Stimulated activated naive CD4-positive, alpha-beta T cell (primary cell): ENCODE measurements at regions not wholly inside any gene's neighbourhood (a gene's known extent, or its start where the extent isn't known, plus 50 kb on each side); places are given as distances from the start of the nearest gene placed in this dataset.
"Not testable (repeated sequence)": the region's sequence is repeated elsewhere in the genome, so short reads cannot be mapped to it uniquely, and the experiment has no call there.

ENCODE experiments used
- DNase-seq, 6 experiments: peaks; one replicate each; lab custom pipeline; 2025; lab: John Stamatoyannopoulos, UW

DNA sequence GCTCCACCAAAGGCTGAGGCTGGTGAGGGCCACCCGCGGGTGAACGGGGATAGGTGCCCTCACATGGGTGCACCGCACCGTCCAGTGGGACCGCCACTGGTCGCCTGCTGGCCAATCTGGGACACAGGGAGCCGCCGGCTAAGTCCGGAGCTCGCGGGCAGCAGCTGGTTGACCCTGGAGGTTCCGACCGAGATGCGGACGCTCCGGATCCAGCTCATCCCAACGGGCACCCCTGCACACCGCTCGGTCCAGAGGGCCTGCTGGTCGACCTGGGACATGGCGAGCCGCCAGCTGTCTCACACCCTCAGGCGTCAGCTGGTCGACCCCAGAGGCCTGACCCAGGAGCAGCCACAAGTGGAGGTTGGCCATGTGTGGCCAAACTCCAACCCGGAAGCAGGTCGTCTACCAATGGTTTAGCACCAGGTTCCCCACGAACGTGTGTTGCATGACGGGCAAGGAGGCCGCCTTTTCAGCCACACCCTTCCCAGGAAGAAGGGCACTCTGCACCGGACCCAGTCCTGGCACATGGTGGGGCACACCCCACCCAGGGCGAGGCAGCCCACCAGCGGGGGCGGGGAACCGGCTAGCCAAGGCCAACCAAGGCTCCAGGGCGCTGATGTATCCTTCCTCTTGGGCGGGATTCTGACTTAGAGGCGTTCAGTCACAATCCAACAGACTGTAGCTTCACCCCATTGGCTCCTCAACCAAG, 746.0 kb upstream of the DEFB115 start:
- no peak for DNase-seq

DNA sequence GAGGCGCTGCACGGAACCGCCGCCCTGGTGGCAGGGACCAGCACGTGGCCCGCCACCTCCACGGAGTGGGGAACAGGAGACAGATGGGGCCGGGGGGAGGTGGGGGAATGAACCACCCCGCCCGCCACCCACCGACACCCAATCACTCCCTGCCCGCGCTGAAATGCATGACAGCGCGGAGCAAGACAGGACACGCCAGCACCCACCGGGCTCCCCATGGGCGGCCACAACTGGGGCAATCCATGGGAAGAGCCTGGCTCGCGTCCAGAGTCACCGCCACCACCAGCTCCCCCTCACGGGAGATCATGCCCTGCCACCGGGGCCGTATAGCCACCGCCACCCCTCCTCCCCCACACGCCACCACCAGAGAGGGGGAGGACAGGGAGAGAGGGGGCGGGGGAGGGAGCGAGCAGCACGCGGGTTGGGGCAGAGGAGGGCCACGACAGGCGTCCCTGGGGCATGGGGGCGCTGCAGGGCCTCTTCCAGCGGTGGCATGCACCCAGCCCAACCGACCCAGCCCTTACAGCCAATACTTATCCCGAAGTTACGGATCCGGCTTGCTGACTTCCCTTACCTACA, 744.3 kb upstream of the DEFB115 start:
- DNase-seq = no peak

DNA sequence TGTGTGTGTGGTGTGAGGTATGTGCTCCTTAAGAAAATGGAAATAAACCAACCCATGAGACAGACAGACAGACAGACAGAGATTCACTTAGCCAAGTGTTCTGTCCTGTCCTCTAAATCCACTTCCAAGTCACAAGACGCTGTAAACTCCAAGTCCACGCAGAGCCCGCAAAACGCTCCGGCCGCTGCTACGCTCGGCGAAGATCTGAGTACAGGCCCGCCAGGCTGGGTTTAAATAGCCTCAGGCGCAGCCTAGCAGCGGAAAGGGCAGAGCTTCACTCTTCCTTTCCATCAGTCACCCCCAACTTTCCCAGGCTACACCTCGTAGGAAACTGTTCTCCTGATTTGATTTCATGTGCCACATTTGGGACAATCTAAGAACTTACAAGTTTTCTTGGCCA, 741.5 kb upstream of the DEFB115 start:
- DNase-seq = not testable (repeated sequence)

DNA sequence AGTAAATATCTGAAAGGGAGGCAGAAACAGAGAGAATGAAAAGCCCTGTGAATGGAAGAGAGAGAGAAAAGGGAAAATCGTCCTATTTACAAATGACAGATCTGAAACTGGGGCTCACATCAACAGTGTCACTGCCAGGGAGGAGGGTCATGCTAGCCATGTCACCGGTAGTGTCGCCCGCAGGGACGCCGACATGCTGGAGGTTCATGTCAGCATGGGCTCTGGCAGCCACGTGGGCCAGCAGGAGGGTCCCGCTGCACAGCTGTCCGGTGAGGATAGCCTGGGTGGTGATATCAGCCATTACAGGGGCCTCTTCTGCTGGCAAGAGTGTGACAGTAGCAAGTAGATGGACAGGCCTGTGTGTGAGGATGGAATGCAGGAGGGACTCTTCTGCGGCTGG, 738.6 kb upstream of the DEFB115 start:
- not testable (repeated sequence) for DNase-seq

DNA sequence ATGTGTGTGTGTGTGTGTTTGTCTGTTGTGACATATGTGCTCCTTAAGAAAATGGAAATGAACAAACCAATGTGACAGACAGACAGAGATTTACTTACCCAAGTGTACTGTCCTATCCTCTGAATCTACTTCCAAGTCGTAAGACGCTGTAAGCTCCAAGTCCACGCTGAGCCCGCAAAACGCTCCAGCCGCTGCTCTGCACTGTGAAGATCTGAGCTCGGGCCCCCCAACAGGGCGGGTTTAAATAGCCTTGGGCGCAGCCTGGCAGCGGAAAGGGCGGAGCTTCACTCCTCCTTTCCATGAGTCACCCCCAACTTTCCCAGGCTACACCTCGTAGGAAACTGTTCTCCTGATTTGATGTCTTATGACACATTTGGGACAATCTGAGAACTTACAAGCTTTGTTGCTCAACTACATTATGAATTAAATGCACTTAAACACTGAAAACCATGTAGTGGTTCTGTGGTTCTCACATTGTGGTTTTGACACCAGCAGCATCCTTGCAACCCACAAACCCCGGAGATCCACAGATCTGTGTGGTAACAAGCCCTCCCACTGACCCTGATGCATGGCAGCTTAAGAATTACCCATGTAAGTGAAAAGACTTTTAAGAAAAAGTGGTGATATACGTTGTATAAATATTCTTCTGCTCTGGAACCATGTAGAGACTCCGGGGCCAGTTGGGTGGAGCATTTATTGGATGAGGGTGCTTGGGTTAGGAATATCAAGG, 735.6 kb upstream of the DEFB115 start:
- not testable (repeated sequence) for DNase-seq

DNA sequence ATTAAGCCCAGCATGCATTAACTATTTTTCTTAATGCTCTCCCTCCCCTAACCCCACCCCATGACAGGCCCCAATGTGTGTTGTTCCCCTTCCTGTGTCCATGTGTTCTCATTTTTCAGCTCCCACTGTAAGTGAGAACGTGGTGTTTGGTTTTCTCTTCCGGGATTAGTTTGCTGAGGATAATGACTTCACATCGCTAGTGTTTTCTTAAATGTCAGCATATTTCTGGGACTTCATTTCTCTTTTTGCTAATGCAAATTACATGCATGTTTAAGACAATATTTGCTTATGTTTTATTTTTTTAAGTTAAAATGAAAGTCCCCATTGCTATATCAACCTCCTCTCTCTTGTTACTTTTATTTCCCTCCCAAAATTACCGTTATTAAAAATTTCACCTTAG, 733.3 kb upstream of the DEFB115 start:
- DNase-seq = not testable (repeated sequence)

DNA sequence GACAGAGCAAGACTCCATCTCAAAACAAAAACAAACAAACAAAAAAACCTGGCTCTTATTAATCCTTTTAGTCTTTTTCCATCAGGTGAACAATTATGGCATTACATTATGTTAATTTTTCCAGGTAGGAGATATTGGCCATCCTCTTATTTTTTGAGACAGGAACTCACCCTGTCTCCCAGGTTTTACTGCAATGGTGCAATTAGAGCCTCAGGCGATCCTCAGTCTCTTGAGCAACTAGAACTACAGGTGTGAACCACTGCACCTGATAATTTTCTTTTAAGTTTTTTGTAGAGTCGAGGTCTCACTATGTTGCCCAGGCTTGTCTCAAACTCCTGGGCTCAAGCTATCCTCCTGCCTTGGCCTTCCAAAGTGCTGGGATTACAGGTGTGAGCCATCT, 732.7 kb upstream of the DEFB115 start:
- DNase-seq = not testable (repeated sequence)

DNA sequence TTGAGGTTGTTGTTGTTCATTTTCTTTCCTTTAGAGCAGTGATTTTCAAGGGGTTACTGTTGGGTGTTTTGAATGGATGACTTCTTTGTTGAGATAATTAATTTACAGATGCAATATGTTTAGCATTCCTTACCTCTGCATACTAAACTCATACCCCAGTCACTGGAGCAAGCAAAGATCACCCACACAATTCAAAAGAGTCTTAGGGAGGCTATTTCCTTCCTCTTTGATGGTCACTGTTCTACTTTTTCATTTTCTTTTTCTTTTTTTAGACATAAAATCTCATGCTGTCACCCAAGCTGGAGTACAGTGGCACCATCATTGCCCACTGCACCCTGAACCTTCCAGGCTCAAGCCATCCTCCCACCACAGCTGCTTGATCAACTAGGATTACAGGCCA, 723.8 kb upstream of the DEFB115 start:
- not testable (repeated sequence) for DNase-seq

DNA sequence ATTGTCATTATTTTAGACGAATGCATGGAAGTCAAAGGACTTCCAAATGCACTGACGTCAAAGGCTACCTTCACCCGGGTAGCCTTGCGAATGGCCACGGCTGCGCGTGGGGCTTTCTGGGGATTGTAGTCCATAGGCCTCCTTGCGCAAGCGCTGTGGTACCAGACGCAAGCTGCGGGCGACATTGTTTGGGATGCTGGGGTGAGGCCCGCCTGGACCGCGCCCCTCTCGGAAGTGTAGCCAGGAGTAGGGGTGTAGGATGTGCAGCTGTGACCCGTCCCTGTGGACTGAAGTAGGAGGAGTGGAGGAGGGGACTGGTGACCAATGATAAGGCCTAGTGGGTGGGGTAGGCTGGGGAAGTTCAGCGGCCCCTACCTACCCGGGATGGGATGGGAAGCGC, 720.0 kb upstream of the DEFB115 start:
- DNase-seq = not testable (repeated sequence)

DNA sequence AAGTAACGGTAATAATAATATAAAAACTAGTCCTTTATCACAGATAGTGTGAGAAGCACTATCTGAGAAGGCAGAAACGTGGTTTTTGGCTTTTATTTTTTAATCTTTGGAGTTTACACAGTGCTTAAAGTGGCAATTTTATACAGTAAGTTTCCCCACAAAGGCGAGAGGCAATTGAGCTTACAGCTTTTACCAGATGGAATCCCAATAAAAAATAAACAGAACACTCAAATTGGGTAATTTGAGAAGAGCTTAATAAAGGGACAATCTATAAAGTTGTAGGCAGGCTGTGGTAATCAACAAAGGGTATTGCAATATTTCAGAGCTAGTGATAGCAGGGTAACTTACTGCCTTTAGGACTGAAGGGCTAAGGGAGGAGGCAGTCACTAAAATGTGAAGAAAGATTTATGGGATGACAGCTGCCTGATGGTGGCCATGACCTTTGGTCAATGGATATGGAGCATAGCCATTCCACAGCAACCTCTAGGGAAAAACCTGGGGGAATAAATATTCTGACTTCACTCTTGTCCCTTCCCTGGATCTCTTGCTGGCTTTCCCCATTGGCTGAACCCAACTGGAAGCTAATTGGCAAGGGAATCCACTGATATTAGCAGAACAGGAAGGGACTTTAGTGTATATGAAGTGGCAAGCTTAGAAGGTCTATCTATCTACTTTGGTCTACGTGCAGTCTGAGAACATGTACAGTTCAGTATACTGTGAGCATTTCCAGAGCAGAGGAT, 717.0 kb upstream of the DEFB115 start:
- not testable (repeated sequence) for DNase-seq

DNA sequence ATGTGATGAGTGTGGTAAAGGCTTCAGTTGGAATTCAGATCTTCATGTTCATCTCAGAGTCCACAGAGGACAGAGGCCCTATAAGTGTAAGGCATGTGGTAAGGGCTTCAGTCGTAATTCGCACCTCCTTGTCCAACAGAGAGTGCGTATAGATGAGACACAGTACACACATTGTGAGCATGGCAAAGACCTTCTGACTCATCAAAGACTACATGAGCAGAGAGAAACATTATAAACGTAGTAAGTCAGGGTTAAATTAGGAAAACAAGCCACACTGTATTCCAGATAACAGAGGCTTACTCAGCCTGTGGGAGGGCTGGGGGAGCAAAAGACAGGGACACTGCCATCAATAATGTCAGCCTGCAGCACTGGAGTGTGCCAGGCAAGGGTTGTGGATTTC, 706.2 kb upstream of the DEFB115 start:
- not testable (repeated sequence) for DNase-seq

DNA sequence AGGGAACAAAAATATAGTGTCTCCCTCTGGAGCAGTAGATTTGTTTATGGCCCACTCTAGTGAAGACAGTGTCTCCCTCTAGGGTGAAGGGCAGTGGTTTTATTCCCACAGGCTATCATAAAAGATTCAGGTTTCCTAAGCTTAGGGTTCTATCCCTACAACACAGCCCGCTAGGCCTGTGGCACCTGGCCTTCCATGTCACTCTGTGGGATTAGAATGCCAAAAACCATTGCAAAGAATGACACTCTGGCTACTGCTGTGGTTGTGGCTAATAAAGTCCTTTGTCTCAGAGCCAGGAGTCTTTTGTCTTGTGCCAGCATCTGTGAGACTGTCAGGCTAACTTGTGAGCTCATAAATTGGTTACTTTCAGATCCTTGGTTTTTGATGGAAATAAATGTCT, 700.7 kb upstream of the DEFB115 start:
- not testable (repeated sequence) for DNase-seq

DNA sequence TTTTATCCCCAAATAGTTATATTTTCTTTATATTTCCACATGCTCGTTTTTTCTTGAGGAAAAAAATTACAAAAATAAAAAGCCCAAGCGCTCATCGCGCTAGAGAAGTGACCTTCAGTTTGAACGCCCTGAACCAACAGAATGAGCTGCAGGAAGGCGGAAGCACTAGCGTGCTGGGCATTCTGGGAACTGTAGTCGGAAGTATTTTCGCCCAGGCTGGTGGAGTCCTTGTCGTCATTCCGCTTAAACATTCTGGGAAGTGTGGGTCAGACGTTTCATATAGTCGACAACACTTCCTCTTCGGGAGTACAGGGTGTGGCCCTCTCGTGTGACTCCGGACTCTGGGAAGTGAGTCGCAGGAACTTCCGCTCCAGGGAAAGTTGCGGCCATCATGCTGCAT, 692.4 kb upstream of the DEFB115 start:
- not testable (repeated sequence) for DNase-seq

DNA sequence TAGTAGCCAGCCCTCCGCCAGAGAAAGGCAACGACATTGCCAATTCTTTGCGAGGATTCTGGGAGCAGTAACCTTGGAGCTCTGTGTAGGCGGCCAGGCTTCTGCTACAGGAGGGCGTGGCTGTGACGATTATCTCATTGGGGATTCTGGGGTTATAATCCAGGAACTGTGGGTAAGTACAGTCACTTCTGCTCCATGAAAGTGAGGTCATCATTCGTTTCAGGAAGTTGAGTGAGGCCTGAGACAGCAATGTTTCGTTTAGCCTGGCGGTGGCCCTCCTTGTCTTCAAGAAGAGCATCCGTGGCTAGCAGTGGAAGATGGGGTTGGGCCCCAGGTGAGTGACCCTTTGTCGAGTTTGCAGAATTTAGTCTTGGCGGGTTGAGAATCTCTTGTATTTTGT, 687.6 kb upstream of the DEFB115 start:
- not testable (repeated sequence) for DNase-seq

DNA sequence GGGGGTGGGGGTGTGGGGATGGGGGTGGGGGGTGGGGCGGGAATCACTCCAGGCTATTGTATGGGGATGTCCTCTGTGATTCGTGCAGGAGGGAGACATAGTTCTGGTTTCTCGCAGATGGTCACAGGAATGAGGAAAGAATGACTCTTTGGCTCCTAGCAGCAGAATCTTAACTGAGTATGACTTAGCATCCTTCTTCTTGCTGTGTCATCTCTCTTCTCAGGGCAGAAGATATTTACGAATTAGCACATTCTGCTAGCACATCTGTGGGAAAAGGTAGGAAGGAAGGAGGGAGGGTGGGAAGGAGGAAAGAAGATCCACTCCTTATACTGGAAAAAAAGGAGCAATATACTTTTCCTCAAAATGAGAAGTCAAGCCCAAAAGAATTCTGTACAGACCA, 686.8 kb upstream of the DEFB115 start:
- DNase-seq = not testable (repeated sequence)

DNA sequence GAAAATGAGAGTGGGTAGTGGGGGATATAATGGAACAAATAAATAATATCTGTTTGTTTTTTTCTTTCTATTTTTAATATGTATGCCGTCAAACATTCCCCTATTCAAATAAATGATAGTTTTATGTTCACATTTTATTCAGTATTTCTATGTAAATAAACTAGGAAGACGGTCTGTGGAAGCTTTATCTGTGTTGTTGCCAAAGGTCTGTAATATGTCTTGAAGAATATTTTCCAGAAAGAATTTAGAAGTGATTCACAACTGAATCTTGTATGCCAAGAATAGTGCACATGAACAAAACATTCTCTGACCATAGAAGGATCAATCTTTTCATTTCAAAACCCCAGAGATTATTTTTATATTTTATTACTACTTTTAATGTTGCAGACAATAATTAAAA, 683.1 kb upstream of the DEFB115 start:
- not testable (repeated sequence) for DNase-seq

DNA sequence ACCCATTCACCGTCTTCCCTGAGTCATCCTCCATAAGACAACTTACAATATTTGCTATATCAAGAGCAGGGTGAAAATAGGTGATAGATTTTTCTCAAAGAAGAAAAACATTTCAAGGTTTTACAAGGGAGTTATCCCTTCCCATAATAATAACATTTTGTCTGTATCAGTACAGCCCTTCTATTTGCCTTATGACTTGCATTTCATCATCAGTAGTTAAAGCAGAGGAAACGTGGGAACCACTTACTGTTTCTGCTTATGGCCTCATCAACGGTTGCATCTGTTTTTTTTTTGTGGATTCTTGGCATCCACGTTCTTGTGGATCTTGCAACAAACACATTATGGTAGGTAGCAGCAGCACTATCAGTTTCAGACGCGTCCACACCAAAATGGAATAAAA, 678.4 kb upstream of the DEFB115 start:
- DNase-seq = not testable (repeated sequence)

DNA sequence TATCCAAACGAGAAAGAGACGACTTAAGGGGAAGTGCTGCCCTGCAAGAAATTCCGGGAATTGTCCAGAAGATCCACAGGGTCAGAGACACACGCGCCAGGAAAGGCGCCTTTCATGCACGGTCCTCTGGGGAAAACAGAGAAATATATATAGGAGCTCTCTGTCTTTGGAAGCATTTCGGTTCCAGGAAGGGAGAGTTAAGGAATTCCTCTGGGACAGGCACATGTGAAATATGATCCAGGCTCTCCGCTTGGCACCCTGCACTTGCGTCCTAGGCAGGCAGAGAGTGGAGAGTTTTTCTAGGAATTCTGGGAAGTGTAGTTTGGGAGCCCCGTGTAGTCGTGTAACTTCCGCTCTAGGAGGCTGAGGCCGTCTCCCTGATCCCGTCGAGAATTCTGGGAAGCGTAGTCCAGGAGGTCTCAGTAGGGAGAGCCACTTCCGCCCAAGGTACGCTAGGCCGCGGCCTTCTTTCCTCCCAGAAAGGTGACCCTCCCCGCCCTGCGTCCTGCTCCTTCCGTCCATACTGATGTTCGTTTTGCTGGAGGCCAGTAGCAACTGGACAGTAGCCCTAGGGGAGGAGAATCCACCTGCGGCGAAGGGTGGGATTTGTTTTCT, 677.5 kb upstream of the DEFB115 start:
- DNase-seq = not testable (repeated sequence)

DNA sequence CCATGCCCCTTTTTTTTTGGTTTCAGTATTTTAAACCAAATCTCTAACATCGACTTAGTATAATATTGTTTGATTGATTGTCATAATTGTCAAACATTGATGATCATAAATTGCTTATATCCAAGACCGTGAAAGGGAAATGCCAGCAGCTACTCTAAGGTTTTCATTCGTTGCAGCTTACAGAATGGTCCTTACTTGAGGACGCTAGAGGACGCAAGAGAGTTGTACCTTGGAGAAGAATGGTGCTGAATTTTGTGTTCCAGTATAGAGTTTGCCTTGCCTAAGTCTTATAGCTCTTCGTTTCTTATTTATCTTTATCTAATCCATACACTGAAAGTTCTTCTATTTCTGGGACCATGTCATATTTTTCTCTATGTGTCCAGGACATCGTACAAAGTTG, 675.6 kb upstream of the DEFB115 start:
- not testable (repeated sequence) for DNase-seq

DNA sequence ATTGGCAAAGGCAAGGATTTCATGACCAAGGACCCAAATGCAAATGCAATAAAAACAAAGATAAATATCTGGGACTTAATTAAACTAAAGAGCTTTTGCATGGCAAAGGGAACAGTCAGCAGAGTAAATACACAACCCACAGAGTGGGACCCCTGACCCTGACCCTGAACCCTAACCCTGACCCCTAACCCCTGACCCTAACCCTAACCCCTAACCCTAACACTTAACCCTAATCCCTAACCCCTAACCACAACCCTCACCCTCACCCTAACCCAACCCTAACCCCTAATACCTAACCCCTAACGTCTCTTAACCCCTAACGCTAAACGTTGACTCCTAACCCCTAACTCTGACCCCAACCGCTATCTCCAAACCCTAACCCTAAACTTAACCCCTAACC, 673.1 kb upstream of the DEFB115 start:
- not testable (repeated sequence) for DNase-seq

DNA sequence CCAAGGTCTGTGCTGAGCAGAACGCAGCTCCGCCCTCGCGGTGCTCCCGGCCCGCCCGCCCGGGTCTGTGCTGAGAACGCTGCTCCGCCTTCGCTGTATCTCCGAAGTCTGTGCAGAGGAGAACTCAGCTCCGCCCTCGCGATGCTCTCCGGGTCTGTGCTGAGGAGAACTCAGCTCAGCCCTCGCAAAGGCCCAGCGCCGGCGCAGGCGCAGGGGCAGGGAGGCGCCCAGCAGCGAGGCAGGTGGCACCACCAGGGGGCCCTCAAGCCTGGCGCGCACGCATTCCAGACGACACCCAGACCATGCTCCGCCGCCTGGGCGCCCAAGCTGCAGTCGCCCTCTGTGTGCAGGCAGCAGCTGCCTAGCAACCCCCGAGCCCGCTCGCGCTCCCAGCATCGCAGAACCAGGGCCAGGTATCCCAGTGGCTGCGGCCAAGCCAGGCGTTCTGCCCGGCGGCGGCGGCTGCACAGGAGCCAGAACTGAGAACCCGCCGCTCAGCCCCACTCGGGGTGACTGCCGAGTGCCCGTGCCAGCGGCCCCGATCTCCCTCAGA, 672.1 kb upstream of the DEFB115 start:
- DNase-seq = not testable (repeated sequence)

DNA sequence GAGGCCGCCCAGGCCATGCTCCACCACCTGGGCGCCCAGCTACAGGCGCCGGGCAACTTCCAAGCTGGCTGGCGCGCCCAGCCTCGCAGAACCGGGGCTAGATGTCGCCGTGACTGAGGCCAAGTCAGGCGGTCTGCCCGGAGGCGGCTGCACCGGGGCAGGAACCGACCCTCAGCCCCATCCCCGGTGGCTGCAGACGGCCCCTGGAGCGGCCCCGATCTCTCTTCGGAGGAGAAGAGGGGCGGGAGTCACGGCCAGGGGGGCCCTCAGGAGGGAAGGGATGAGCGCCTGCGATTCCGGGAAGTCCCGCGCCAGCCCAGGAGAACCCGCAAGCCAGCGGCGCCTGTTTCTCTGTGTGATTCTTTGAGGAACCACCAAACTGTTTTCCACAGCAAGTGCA, 671.3 kb upstream of the DEFB115 start:
- not testable (repeated sequence) for DNase-seq
